T-helper 9 cell (primary cell): ENCODE measurements at regions not wholly inside any gene's neighbourhood (a gene's known extent, or its start where the extent isn't known, plus 50 kb on each side); places are given as distances from the start of the nearest gene placed in this dataset.
"Not testable (repeated sequence)": the region's sequence is repeated elsewhere in the genome, so short reads cannot be mapped to it uniquely, and the experiment has no call there.

Source experiments
- DNase-seq: peaks from one replicate; pipeline ENCODE4 v3.0.0-alpha.2; 2020

GRCh38 chr3:106083207-106083606, 214.4 kb upstream of the CBLB start:
- DNase-seq, result no peak

- DNase-seq, result no peak
Measured at GRCh38 chr3:106083854-106084253, 215.0 kb upstream of the CBLB start.

GRCh38 chr3:106086038-106086437, 217.2 kb upstream of the CBLB start:
- DNase-seq, result no peak

- no peak for DNase-seq
Measured at GRCh38 chr3:106086636-106087035, 217.8 kb upstream of the CBLB start.

GRCh38 chr3:106088304-106088703, 219.5 kb upstream of the CBLB start:
- DNase-seq, result no peak

- no peak for DNase-seq
Measured at GRCh38 chr3:106088899-106089298, 220.1 kb upstream of the CBLB start.

GRCh38 chr3:106089806-106090205, 221.0 kb upstream of the CBLB start:
- DNase-seq, result no peak

- DNase-seq, result no peak
Measured at GRCh38 chr3:106092792-106093191, 224.0 kb upstream of the CBLB start.

GRCh38 chr3:106093616-106094015, 224.8 kb upstream of the CBLB start:
- DNase-seq, result no peak

GRCh38 chr3:106097817-106098435, 229.1 kb upstream of the CBLB start:
- DNase-seq, result no peak

GRCh38 chr3:106103383-106103782, 234.6 kb upstream of the CBLB start:
- no peak for DNase-seq

GRCh38 chr3:106104078-106104477, 235.3 kb upstream of the CBLB start:
- no peak for DNase-seq

- no peak for DNase-seq
Measured at GRCh38 chr3:106108925-106109324, 240.1 kb upstream of the CBLB start.

GRCh38 chr3:106112561-106112960, 243.7 kb upstream of the CBLB start:
- DNase-seq, result not testable (repeated sequence)

- DNase-seq, result no peak
Measured at GRCh38 chr3:106113747-106114146, 244.9 kb upstream of the CBLB start.

GRCh38 chr3:106114220-106114619, 245.4 kb upstream of the CBLB start:
- DNase-seq, result no peak

GRCh38 chr3:106114848-106115247, 246.0 kb upstream of the CBLB start:
- DNase-seq, result no peak

GRCh38 chr3:106115557-106115956, 246.7 kb upstream of the CBLB start:
- DNase-seq, result no peak

- no peak for DNase-seq
Measured at GRCh38 chr3:106116733-106117489, 248.1 kb upstream of the CBLB start.

GRCh38 chr3:106117490-106117858, 248.7 kb upstream of the CBLB start:
- DNase-seq, result no peak

GRCh38 chr3:106119614-106120082, 250.8 kb upstream of the CBLB start:
- no peak for DNase-seq

GRCh38 chr3:106120356-106120755, 251.5 kb upstream of the CBLB start:
- DNase-seq, result no peak

- no peak for DNase-seq
Measured at GRCh38 chr3:106121491-106122289, 252.9 kb upstream of the CBLB start.

- DNase-seq, result no peak
Measured at GRCh38 chr3:106124818-106125217, 256.0 kb upstream of the CBLB start.
